H9 (cell line): ENCODE measurements at regions not wholly inside any gene's neighbourhood (a gene's known extent, or its start where the extent isn't known, plus 50 kb on each side); places are given as distances from the start of the nearest gene placed in this dataset.

ENCODE experiments used
- DNase-seq: peaks from one replicate; pipeline ENCODE4 v3.0.0-alpha.2; 2017
- H2AFZ ChIP-seq: one replicate; pipeline ENCODE4 v1.6.1; 2013; ENCODE audit warnings: mild to moderate bottlenecking, low read length, control low read depth, moderate library complexity
- H2AK5ac ChIP-seq: 2 replicates; pipeline ENCODE4 v1.6.1; 2013; ENCODE audit warnings: low read length, control low read depth, mixed read lengths; ENCODE audit not compliant: insufficient read length
- H2BK120ac ChIP-seq: one replicate; pipeline ENCODE4 v1.6.1; 2013; ENCODE audit warnings: low read depth, mild to moderate bottlenecking, low read length, control low read depth, inconsistent platforms; ENCODE audit not compliant: poor library complexity, severe bottlenecking
- H2BK12ac ChIP-seq: 2 replicates; pipeline ENCODE4 v1.6.1; 2013; ENCODE audit warnings: low read length, control low read depth, mixed read lengths, low read depth; ENCODE audit not compliant: insufficient read length
- H2BK15ac ChIP-seq: 2 replicates; pipeline ENCODE4 v1.6.1; 2013; ENCODE audit warnings: low read depth, low read length, control low read depth
- H2BK20ac ChIP-seq: one replicate; pipeline ENCODE4 v1.6.1; 2013; ENCODE audit warnings: low read depth, mild to moderate bottlenecking, low read length, control low read depth, inconsistent platforms; ENCODE audit not compliant: poor library complexity, severe bottlenecking
- H2BK5ac ChIP-seq: 2 replicates; pipeline ENCODE4 v1.6.1; 2013; ENCODE audit warnings: low read length, control low read depth, mixed read lengths; ENCODE audit not compliant: insufficient read length
- H3K14ac ChIP-seq: 2 replicates; pipeline ENCODE4 v1.6.1; 2013; ENCODE audit warnings: low read length, control low read depth; ENCODE audit not compliant: insufficient read depth
- H3K18ac ChIP-seq: 2 replicates; pipeline ENCODE4 v1.6.1; 2013; ENCODE audit warnings: low read depth, mild to moderate bottlenecking, mixed read lengths, low read length, control low read depth; ENCODE audit not compliant: insufficient read length
- H3K23ac ChIP-seq: 2 replicates; pipeline ENCODE4 v1.6.1; 2013; ENCODE audit warnings: low read length, control low read depth, mixed read lengths, low read depth; ENCODE audit not compliant: insufficient read length
- H3K23me2 ChIP-seq: 2 replicates; pipeline ENCODE4 v1.6.1; 2013; ENCODE audit warnings: low read depth, mild to moderate bottlenecking, mixed read lengths, low read length, control low read depth; ENCODE audit not compliant: insufficient read length, poor library complexity, severe bottlenecking
- H3K27ac ChIP-seq: 2 replicates; pipeline ENCODE4 v1.5.1; 2013; ENCODE audit warnings: low read length, control low read depth, mixed read lengths, low read depth; ENCODE audit not compliant: insufficient read length
- H3K27me3 ChIP-seq: 2 replicates; pipeline ENCODE4 v1.6.1; 2013; ENCODE audit warnings: low read length, control low read depth, inconsistent platforms; ENCODE audit not compliant: insufficient read depth
- H3K4ac ChIP-seq: 2 replicates; pipeline ENCODE4 v1.6.1; 2013; ENCODE audit warnings: low read depth, mild to moderate bottlenecking, control low read depth, inconsistent platforms, low read length, moderate library complexity
- H3K4me1 ChIP-seq: 2 replicates; pipeline ENCODE4 v1.6.1; 2013; ENCODE audit warnings: low read length, control low read depth, inconsistent platforms; ENCODE audit not compliant: insufficient read depth
- H3K4me2 ChIP-seq: 2 replicates; pipeline ENCODE4 v1.6.1; 2013; ENCODE audit warnings: low read length, control low read depth, mixed read lengths; ENCODE audit not compliant: insufficient read length, insufficient read depth
- H3K56ac ChIP-seq: 2 replicates; pipeline ENCODE4 v1.6.1; 2013; ENCODE audit warnings: low read depth, mild to moderate bottlenecking, mixed read lengths, low read length, control low read depth; ENCODE audit not compliant: insufficient read length
- H3K79me1 ChIP-seq: 2 replicates; pipeline ENCODE4 v1.6.1; 2013; ENCODE audit warnings: low read depth, mild to moderate bottlenecking, moderate library complexity, low read length, control low read depth, inconsistent platforms; ENCODE audit not compliant: insufficient read depth, poor library complexity, severe bottlenecking
- H3K79me2 ChIP-seq: 2 replicates; pipeline ENCODE4 v1.6.1; 2013; ENCODE audit warnings: low read length, control low read depth, inconsistent platforms; ENCODE audit not compliant: insufficient read depth
- H3K9ac ChIP-seq: 2 replicates; pipeline ENCODE4 v1.6.1; 2013; ENCODE audit warnings: low read length, control low read depth, mixed read lengths; ENCODE audit not compliant: insufficient read length; ENCODE audit errors: extremely low read depth
- H3K9me3 ChIP-seq: one replicate; pipeline ENCODE4 v1.6.1; 2013; ENCODE audit warnings: low read depth, low read length, inconsistent platforms; ENCODE audit not compliant: control insufficient read depth
- H3T11ph ChIP-seq: one replicate; pipeline ENCODE4 v1.6.1; 2013; ENCODE audit warnings: mild to moderate bottlenecking, low read length, control low read depth, inconsistent platforms
- H4K20me1 ChIP-seq: one replicate; pipeline ENCODE4 v1.6.1; 2013; ENCODE audit not compliant: control insufficient read depth, insufficient read length, insufficient read depth
- H4K5ac ChIP-seq: 2 replicates; pipeline ENCODE4 v1.6.1; 2013; ENCODE audit warnings: low read depth, mild to moderate bottlenecking, mixed read lengths, low read length, control low read depth; ENCODE audit not compliant: insufficient read length
- H4K8ac ChIP-seq: replicated peaks from 2 replicates; pipeline ENCODE4 v1.6.1; 2013; ENCODE audit warnings: low read length, control low read depth, mixed read lengths, low read depth; ENCODE audit not compliant: insufficient read length
- H4K91ac ChIP-seq: 2 replicates; pipeline ENCODE4 v1.6.1; 2013; ENCODE audit warnings: low read depth, mild to moderate bottlenecking, moderate library complexity, mixed read lengths, low read length, control low read depth; ENCODE audit not compliant: insufficient read length
- H3K27ac Mint-ChIP-seq, 3 experiments: 2 replicates in 2 of 3; 3 replicates in 1 of 3; pipeline ENCODE4 v1.8.0; 2020 to 2021; ENCODE audit warnings: mixed read lengths in 3 of 3, mild to moderate bottlenecking in 1 of 3, moderate library complexity in 1 of 3
- H3K27me3 Mint-ChIP-seq: 2 replicates; pipeline ENCODE4 v1.8.0; 2021; ENCODE audit warnings: low read depth, mild to moderate bottlenecking, moderate library complexity, mixed read lengths
- H3K36me3 Mint-ChIP-seq, 3 experiments: 2 replicates in 2 of 3; 3 replicates in 1 of 3; pipeline ENCODE4 v1.8.0; 2020 to 2021; ENCODE audit warnings: low read depth in 3 of 3, mixed read lengths in 3 of 3; ENCODE audit not compliant: insufficient read depth in 1 of 3
- H3K4me1 Mint-ChIP-seq, 2 experiments: 2 replicates each; pipeline ENCODE4 v1.8.0; 2020; ENCODE audit warnings: mixed read lengths in 2 of 2
- H3K4me3 Mint-ChIP-seq, 2 experiments: 2 replicates in 1 of 2; 3 replicates in 1 of 2; pipeline ENCODE4 v1.8.0; 2020 to 2021; ENCODE audit warnings: mild to moderate bottlenecking in 2 of 2, mixed read lengths in 2 of 2, moderate library complexity in 1 of 2
- H3K9me3 Mint-ChIP-seq, 2 experiments: 2 replicates in 1 of 2; 3 replicates in 1 of 2; pipeline ENCODE4 v1.8.0; 2020; ENCODE audit warnings: mild to moderate bottlenecking in 2 of 2, mixed read lengths in 2 of 2, moderate library complexity in 1 of 2
- CTCF ChIP-seq: fragments of 200-600 bp; sonication (generic); conservative IDR thresholded peaks from 3 replicates; pipeline ENCODE4 v1.8.0; 2021; ENCODE audit warnings: antibody characterized with exemption, mild to moderate bottlenecking
- WGBS: extraction: QIAGEN DNeasy Blood & Tissue Kit; methylation state at CpG from one replicate; pipeline ENCODE4 v1.1.7; 2013; ENCODE audit warnings: missing lambda C conversion rate, low lambda C conversion rate, mixed read lengths; ENCODE audit not compliant: insufficient read length; ENCODE audit errors: extremely low coverage; 5-methylcytosine and 5-hydroxymethylcytosine counted together

GRCh38 chr7:46928719-46929118 lies 653.2 kb downstream of the TNS3 start:
- Histone ChIP-seq H2AK5ac (no peak overlapping the region), H3K9me3 (no peaks in the 10 kb centered on the region)
- WGBS: no CpG with 5 or more reads among the region's 4 CpGs

More at GRCh38 chr7:46928719-46929118, 653.2 kb downstream of the TNS3 start:
- H3K27me3 Mint-ChIP-seq: no peaks in the 10 kb centered on the region
- Histone ChIP-seq H4K91ac (no peak overlapping the region), H3K56ac (no peak overlapping the region), H2AFZ (no peak overlapping the region), H3K79me2 (no peaks in the 10 kb centered on the region), H3K27ac (no peak overlapping the region), H4K8ac (no peak overlapping the region), H3K14ac (no peak overlapping the region), H3K4me1 (no peaks in the 10 kb centered on the region), H4K20me1 (no peaks in the 10 kb centered on the region), H3K27me3 (no peaks in the 10 kb centered on the region), H3K4me2 (no peak overlapping the region), H2BK5ac (no peak overlapping the region), H3K79me1 (no peaks in the 10 kb centered on the region), H2BK20ac (no peak overlapping the region), H2BK12ac (no peak overlapping the region), H4K5ac (no peak overlapping the region), H2BK15ac (no peak overlapping the region), H3K4ac (no peak overlapping the region), H3K9ac (no peak overlapping the region), H2BK120ac (no peak overlapping the region), H3K23me2 (no peaks in the 10 kb centered on the region), H3K18ac (no peak overlapping the region), H3T11ph (no peak overlapping the region), H3K23ac (no peak overlapping the region)
- H3K9me3 Mint-ChIP-seq: peaks cover 9 to 16% of the 10 kb centered on the region in 2 experiments; a peak in 4 of 5 replicates
- no peak for TF ChIP-seq CTCF
- DNase-seq: no peak
- H3K4me1 Mint-ChIP-seq: no peaks in the 10 kb centered on the region
- no peak overlapping the region for H3K4me3 Mint-ChIP-seq
- peaks cover 0 to 6% (median 2%) of the 10 kb centered on the region in 3 experiments; a peak in 3 of 7 replicates for H3K36me3 Mint-ChIP-seq
- H3K27ac Mint-ChIP-seq: no peak overlapping the region
